ENCODE measurements at regions not wholly inside any gene's neighbourhood (a gene's known extent, or its start where the extent isn't known, plus 50 kb on each side); places are given as distances from the start of the nearest gene placed in this dataset.

DNA sequence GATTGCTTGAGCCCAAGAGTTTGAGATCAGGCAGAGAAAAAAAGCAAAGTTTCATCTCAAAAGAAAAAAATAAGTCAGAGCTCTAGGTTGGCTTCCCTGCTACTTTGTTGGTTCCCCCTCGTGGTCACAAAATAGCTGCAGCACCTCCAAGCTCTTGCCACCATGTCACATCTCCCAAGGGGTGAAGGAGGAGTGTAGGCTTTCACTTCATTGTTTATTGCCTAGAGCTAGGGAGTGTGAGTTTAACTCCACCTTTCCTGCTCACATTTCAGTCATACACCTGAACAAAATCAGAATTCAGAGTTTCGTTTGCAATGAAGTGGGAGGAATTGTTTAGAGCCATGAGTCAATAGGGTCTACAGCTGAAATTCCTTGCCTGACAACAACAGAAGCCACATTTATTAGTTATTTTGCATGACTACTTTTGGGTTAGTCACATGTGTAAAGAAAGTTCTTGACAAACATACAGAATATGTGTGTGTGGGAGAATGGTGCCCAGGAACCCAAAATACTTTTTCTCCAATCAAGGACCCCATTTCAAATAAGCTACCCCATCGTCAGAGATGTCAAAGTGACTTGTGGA, 56.2 kb upstream of the UFL1 start:
- H3K4me1 ChIP-seq (ENCODE audit: insufficient read depth, low read length, poor library complexity, severe bottlenecking): no peaks in the 10 kb centered on the region
- no peaks in the 10 kb centered on the region for H3K36me3 ChIP-seq (ENCODE audit: insufficient read depth, low read length, poor library complexity, severe bottlenecking)
- H3K9me3 ChIP-seq (ENCODE audit: low read depth, low read length, poor library complexity, severe bottlenecking): no peaks in the 10 kb centered on the region
- intact Hi-C loops (cut with micrococcal nuclease; ENCODE audit: unreplicated experiment): loop anchor here (5.0 to 10.0 kb wide), 2 partner anchors 1031 to 1103 kb away; no protein-coding TSS in a partner anchor
- no peak overlapping the region for H3K27ac ChIP-seq (ENCODE audit: low read depth, low read length, poor library complexity, severe bottlenecking)
- no peak overlapping the region for H3K4me3 ChIP-seq (ENCODE audit: low read depth, low read length, poor library complexity, severe bottlenecking)
- POLR2A ChIA-PET (ENCODE audit: low non-redundant PET): interaction anchor here (0.6 kb wide), 1 partner anchor 17 kb away, joined by 3 read pairs; no protein-coding TSS in a partner anchor
- TF ChIP-seq EZH2 (IDR thresholded peaks at IDR 0.05; ENCODE audit: borderline replicate concordance, low read depth, low read length, poor library complexity, severe bottlenecking) (no peak), CTCF (conservative IDR thresholded peaks at IDR 0.05; ENCODE audit: low read depth, low read length) (no peak)
- DNase-seq (ENCODE audit: low spot score): no peak
- CTCF ChIA-PET: no interaction called here
- H3K27me3 ChIP-seq (replicated peaks; ENCODE audit: insufficient read depth, low read depth, low read length, poor library complexity): no peaks in the 10 kb centered on the region
- BruUV-seq (replicated peaks): no TSS peak

DNA sequence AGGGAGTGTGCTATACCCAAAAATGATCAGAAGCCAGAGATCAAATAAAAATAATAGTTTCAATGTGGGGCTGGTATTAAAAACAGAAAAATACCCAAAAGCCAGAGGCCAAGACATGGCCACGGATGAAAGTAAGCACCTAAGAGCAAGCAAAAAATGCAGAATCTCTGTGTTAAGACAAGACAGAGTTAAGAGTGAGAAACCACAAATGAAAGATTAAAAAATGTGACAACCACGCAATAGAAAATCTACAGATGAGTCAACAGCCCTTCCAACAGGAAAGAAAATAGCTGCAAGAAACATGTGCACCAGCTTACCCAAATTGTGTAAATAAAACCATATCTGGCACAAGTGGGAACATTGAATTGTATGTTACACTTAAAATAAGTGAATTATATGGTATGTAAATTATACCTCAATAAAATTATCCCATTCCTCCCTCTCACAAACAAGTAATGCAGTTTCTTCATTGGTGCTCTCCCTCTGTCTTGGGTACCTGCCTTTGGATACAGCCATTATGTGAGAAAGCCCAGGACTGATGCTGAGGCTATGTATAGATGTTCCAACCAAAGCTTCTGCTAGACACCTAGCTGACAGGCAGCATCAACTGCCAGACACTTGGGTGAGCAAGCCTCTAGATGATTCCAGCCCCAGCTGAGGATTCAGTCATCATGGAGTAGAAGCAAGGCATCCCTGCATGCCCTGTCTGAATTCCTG, 55.3 kb upstream of the UFL1 start:
- H3K9me3 ChIP-seq (ENCODE audit: low read depth, low read length, poor library complexity, severe bottlenecking): no peaks in the 10 kb centered on the region
- no peaks in the 10 kb centered on the region for H3K27me3 ChIP-seq (replicated peaks; ENCODE audit: insufficient read depth, low read depth, low read length, poor library complexity)
- no peaks in the 10 kb centered on the region for H3K4me1 ChIP-seq (ENCODE audit: insufficient read depth, low read length, poor library complexity, severe bottlenecking)
- ChIA-PET POLR2A (ENCODE audit: low non-redundant PET) (no interaction called here), CTCF (no interaction called here)
- no peak overlapping the region for H3K4me3 ChIP-seq (ENCODE audit: low read depth, low read length, poor library complexity, severe bottlenecking)
- H3K27ac ChIP-seq (ENCODE audit: low read depth, low read length, poor library complexity, severe bottlenecking): no peak overlapping the region
- TF ChIP-seq EZH2 (IDR thresholded peaks at IDR 0.05; ENCODE audit: borderline replicate concordance, low read depth, low read length, poor library complexity, severe bottlenecking) (no peak), CTCF (conservative IDR thresholded peaks at IDR 0.05; ENCODE audit: low read depth, low read length) (no peak)
- no peaks in the 10 kb centered on the region for H3K36me3 ChIP-seq (ENCODE audit: insufficient read depth, low read length, poor library complexity, severe bottlenecking)
- no TSS peak for BruUV-seq (replicated peaks)
- intact Hi-C loops (cut with micrococcal nuclease; ENCODE audit: unreplicated experiment): loop anchor here (5.0 to 10.0 kb wide), 2 partner anchors 1032 to 1104 kb away; no protein-coding TSS in a partner anchor
- no peak for DNase-seq (ENCODE audit: low spot score)

GRCh38 chr6:96467814-96468213, 53.8 kb upstream of the UFL1 start:
- ChIA-PET CTCF (no interaction called here), POLR2A (ENCODE audit: low non-redundant PET) (no interaction called here)
- no peaks in the 10 kb centered on the region for H3K27me3 ChIP-seq (replicated peaks; ENCODE audit: insufficient read depth, low read depth, low read length, poor library complexity)
- H3K9me3 ChIP-seq (ENCODE audit: low read depth, low read length, poor library complexity, severe bottlenecking): no peaks in the 10 kb centered on the region
- no peak overlapping the region for H3K4me3 ChIP-seq (ENCODE audit: low read depth, low read length, poor library complexity, severe bottlenecking)
- intact Hi-C loops (cut with micrococcal nuclease; ENCODE audit: unreplicated experiment): loop anchor here (5.0 to 10.0 kb wide), 2 partner anchors 1033 to 1106 kb away; no protein-coding TSS in a partner anchor
- TF ChIP-seq CTCF (conservative IDR thresholded peaks at IDR 0.05; ENCODE audit: low read depth, low read length): no peak
- TF ChIP-seq EZH2 (IDR thresholded peaks at IDR 0.05; ENCODE audit: borderline replicate concordance, low read depth, low read length, poor library complexity, severe bottlenecking): no peak
- no peak overlapping the region for H3K27ac ChIP-seq (ENCODE audit: low read depth, low read length, poor library complexity, severe bottlenecking)
- no peak for DNase-seq (ENCODE audit: low spot score)
- BruUV-seq (replicated peaks): no TSS peak
- no peaks in the 10 kb centered on the region for H3K4me1 ChIP-seq (ENCODE audit: insufficient read depth, low read length, poor library complexity, severe bottlenecking)
- H3K36me3 ChIP-seq (ENCODE audit: insufficient read depth, low read length, poor library complexity, severe bottlenecking): no peaks in the 10 kb centered on the region
